ENCODE measurements at regions not wholly inside any gene's neighbourhood (a gene's known extent, or its start where the extent isn't known, plus 50 kb on each side); places are given as distances from the start of the nearest gene placed in this dataset.

- Histone ChIP-seq H3K27ac (no peak overlapping the region), H3K4me2 (no peak overlapping the region), H3K4me1 (ENCODE audit: insufficient read depth) (no peaks in the 10 kb centered on the region), H4K20me1 (ENCODE audit: insufficient read depth, poor library complexity, severe bottlenecking) (no peaks in the 10 kb centered on the region), H3K79me2 (no peaks in the 10 kb centered on the region), H3K9me3 (ENCODE audit: low read depth) (no peaks in the 10 kb centered on the region), H3K4me3 (no peak overlapping the region), H3K9me2 (replicated peaks; ENCODE audit: insufficient read depth) (no peaks in the 10 kb centered on the region), H2AFZ (no peak overlapping the region), H3K36me3 (replicated peaks; ENCODE audit: insufficient read depth, low read depth) (no peaks in the 10 kb centered on the region), H3K27me3 (no peaks in the 10 kb centered on the region)
- TF ChIP-seq, protein P1, sequence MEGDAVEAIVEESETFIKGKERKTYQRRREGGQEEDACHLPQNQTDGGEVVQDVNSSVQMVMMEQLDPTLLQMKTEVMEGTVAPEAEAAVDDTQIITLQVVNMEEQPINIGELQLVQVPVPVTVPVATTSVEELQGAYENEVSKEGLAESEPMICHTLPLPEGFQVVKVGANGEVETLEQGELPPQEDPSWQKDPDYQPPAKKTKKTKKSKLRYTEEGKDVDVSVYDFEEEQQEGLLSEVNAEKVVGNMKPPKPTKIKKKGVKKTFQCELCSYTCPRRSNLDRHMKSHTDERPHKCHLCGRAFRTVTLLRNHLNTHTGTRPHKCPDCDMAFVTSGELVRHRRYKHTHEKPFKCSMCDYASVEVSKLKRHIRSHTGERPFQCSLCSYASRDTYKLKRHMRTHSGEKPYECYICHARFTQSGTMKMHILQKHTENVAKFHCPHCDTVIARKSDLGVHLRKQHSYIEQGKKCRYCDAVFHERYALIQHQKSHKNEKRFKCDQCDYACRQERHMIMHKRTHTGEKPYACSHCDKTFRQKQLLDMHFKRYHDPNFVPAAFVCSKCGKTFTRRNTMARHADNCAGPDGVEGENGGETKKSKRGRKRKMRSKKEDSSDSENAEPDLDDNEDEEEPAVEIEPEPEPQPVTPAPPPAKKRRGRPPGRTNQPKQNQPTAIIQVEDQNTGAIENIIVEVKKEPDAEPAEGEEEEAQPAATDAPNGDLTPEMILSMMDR (IDR thresholded peaks at IDR 0.05; ENCODE audit: poor library complexity) = no peak
- TF ChIP-seq EZH2phosphoT487 (IDR thresholded peaks at IDR 0.05; ENCODE audit: low read depth, severe bottlenecking, unreplicated experiment) = no peak
- no peak for TF ChIP-seq EZH2 (IDR thresholded peaks at IDR 0.05; ENCODE audit: borderline replicate concordance)
- WGBS (ENCODE audit: low lambda C conversion rate, missing lambda C conversion rate) = 76% methylated on average over 2 of the region's 2 CpGs
- DNase-seq (ENCODE audit: low spot score) = no peak
These were observed 318.5 kb downstream of the C6orf118 start for GRCh38 chr6:164990901-164991300.

DNA sequence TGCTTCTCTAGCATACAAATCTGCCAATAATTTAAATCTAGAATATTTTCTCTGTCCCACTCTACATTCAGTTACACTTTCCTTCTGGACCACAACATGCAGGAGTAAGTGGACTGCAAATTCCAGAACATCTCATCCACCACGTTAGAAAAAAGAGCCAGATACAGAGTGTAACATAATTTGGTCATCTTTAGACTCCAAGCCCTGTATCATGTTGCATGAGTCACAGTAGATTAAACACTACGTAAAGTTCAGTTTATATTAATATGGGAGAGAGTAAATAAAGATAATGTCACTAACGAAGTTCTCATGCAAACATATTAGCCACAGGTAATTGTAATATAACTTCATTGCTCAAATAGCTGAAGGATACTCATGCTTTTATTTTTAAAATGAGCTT is 327.0 kb downstream of the C6orf118 start:
- Histone ChIP-seq H3K9me3 (ENCODE audit: low read depth) (no peaks in the 10 kb centered on the region), H3K36me3 (replicated peaks; ENCODE audit: insufficient read depth, low read depth) (no peaks in the 10 kb centered on the region), H3K4me1 (ENCODE audit: insufficient read depth) (no peaks in the 10 kb centered on the region), H3K27ac (no peak overlapping the region), H3K9me2 (replicated peaks; ENCODE audit: insufficient read depth) (no peaks in the 10 kb centered on the region), H3K4me2 (no peak overlapping the region), H3K27me3 (no peaks in the 10 kb centered on the region), H4K20me1 (ENCODE audit: insufficient read depth, poor library complexity, severe bottlenecking) (no peaks in the 10 kb centered on the region), H3K4me3 (no peak overlapping the region), H3K79me2 (no peaks in the 10 kb centered on the region), H2AFZ (no peak overlapping the region)
- DNase-seq (ENCODE audit: low spot score) = no peak
- WGBS (ENCODE audit: low lambda C conversion rate, missing lambda C conversion rate) = 47% methylated on average over 3 of the region's 3 CpGs
- TF ChIP-seq EZH2 (IDR thresholded peaks at IDR 0.05; ENCODE audit: borderline replicate concordance) = no peak
- TF ChIP-seq, protein P1 (IDR thresholded peaks at IDR 0.05; ENCODE audit: poor library complexity) = no peak
- TF ChIP-seq EZH2phosphoT487 (IDR thresholded peaks at IDR 0.05; ENCODE audit: low read depth, severe bottlenecking, unreplicated experiment) = no peak

DNA sequence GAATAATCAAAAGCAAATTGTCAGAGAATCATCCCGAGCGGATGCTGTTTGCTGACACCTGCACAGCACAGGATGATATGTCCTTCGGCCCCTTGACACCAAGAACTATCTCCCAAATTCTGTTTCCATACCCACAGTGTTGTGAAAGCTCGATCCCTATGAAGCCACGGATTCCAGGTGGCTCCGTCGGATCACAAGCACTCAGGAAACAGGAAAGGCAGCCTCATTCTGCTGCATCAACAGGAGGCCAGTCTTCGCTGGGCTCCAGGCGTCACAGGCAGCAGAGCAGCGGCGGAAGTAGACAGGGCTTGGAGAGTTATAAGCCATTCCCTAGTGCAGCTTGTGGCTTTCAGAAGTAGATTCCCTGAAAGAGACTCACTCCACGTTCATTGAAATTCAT is 342.3 kb downstream of the C6orf118 start:
- Histone ChIP-seq H3K4me1 (ENCODE audit: insufficient read depth) (no peaks in the 10 kb centered on the region), H3K4me3 (no peak overlapping the region), H3K27ac (no peak overlapping the region), H3K4me2 (no peak overlapping the region), H3K9me2 (replicated peaks; ENCODE audit: insufficient read depth) (no peaks in the 10 kb centered on the region), H3K79me2 (no peaks in the 10 kb centered on the region), H2AFZ (no peak overlapping the region), H3K9me3 (ENCODE audit: low read depth) (no peaks in the 10 kb centered on the region), H3K27me3 (no peaks in the 10 kb centered on the region), H4K20me1 (ENCODE audit: insufficient read depth, poor library complexity, severe bottlenecking) (no peaks in the 10 kb centered on the region), H3K36me3 (replicated peaks; ENCODE audit: insufficient read depth, low read depth) (no peaks in the 10 kb centered on the region)
- no peak for DNase-seq (ENCODE audit: low spot score)
- TF ChIP-seq, protein P1 (IDR thresholded peaks at IDR 0.05; ENCODE audit: poor library complexity) = no peak
- no peak for TF ChIP-seq EZH2 (IDR thresholded peaks at IDR 0.05; ENCODE audit: borderline replicate concordance)
- no peak for TF ChIP-seq EZH2phosphoT487 (IDR thresholded peaks at IDR 0.05; ENCODE audit: low read depth, severe bottlenecking, unreplicated experiment)
- WGBS (ENCODE audit: low lambda C conversion rate, missing lambda C conversion rate) = 84% methylated on average over 12 of the region's 12 CpGs

DNA sequence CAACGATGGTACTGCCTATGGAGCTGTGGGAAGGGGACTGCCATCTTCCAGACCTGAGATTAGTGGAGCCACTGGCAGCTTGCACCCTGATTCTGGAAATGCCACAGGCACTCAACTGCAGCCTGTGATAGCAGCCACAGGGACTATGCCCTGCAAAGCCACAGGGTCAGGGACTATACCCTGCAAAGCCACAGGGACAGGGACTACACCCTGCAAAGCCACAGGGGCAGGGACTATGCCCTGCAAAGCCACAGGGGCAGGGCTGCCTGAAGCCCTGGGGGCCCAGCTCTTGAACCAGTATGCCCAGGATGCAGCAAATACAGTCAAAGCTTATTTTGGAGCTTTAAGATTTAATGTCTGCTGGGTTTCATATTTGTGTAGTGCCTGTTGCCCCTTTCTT is 346.6 kb downstream of the C6orf118 start:
- WGBS (ENCODE audit: low lambda C conversion rate, missing lambda C conversion rate) = 69% methylated on average over 1 of the region's 1 CpG
- no peak overlapping the region for H3K4me3 ChIP-seq
- TF ChIP-seq EZH2phosphoT487 (IDR thresholded peaks at IDR 0.05; ENCODE audit: low read depth, severe bottlenecking, unreplicated experiment) (no peak), EZH2 (IDR thresholded peaks at IDR 0.05; ENCODE audit: borderline replicate concordance) (no peak)
- TF ChIP-seq, protein P1 (IDR thresholded peaks at IDR 0.05; ENCODE audit: poor library complexity) = no peak

More for the DNA sequence above, 346.6 kb downstream of the C6orf118 start:
- Histone ChIP-seq H3K4me1 (ENCODE audit: insufficient read depth) (no peaks in the 10 kb centered on the region), H2AFZ (no peak overlapping the region), H3K79me2 (no peaks in the 10 kb centered on the region), H3K27me3 (no peaks in the 10 kb centered on the region), H3K9me3 (ENCODE audit: low read depth) (no peaks in the 10 kb centered on the region), H3K4me2 (no peak overlapping the region), H3K9me2 (replicated peaks; ENCODE audit: insufficient read depth) (no peaks in the 10 kb centered on the region), H3K36me3 (replicated peaks; ENCODE audit: insufficient read depth, low read depth) (no peaks in the 10 kb centered on the region), H4K20me1 (ENCODE audit: insufficient read depth, poor library complexity, severe bottlenecking) (no peaks in the 10 kb centered on the region), H3K27ac (no peak overlapping the region)
- DNase-seq (ENCODE audit: low spot score) = no peak
